ENCODE measurements at regions not wholly inside any gene's neighbourhood (a gene's known extent, or its start where the extent isn't known, plus 50 kb on each side); places are given as distances from the start of the nearest gene placed in this dataset.
"Not testable (repeated sequence)": the region's sequence is repeated elsewhere in the genome, so short reads cannot be mapped to it uniquely, and the experiment has no call there.

DNA sequence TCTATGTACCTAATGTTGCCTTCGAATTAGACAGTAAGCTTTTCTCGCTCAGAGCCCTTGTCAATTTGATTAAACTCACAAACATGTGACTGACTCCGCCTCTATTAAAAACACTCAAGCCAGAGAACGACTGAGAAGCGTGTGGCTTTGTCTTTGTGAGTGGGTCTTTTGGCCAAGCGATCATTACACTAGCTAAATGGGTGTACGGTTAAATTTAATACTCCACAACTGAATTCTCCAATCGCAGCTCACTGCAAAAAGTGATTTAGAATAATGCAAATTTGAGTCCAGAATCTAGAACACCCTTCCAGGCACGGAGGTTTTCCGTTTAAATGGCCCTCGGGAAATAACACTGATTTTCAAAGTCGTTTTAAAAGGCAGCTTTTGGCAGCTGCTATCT, 253.7 kb downstream of the EFCAB11 start:
- H3K9me3 ChIP-seq, result no peaks in the 10 kb centered on the region
- H3K36me3 ChIP-seq (ENCODE audit: insufficient read depth in 1 of 2, low read depth in 1 of 2), result no peaks in the 10 kb centered on the region
- 29 to 51% (median 38%) methylated on average over 12 of the region's 12 CpGs for WGBS, 3 donors
- H3K4me1 ChIP-seq, result peaks cover 4% of the 10 kb centered on the region
- intact Hi-C loops (cut with DNase I), result loop anchor here in 1 of 2 donors (5.0 kb wide), 1 partner anchor 74 kb away; no protein-coding TSS in a partner anchor
- no peak overlapping the region for H3K27ac ChIP-seq
- DNase-seq (no peak), ATAC-seq (no peak)
- no peaks in the 10 kb centered on the region for H3K27me3 ChIP-seq (ENCODE audit: insufficient read depth in 3 of 3, low read length in 2 of 3)
- H3K4me3 ChIP-seq, result peak overlapping the region; percentile 82
- TF ChIP-seq CTCF (IDR thresholded peaks at IDR 0.05), result no peak

- DNase-seq (no peak), ATAC-seq (no peak)
- H3K9me3 ChIP-seq, result no peaks in the 10 kb centered on the region
- no peak overlapping the region for H3K27ac ChIP-seq
- 33 to 38% (median 37%) methylated on average over 6 of the region's 6 CpGs for WGBS, 3 donors
- no peaks in the 10 kb centered on the region for H3K27me3 ChIP-seq (ENCODE audit: insufficient read depth in 3 of 3, low read length in 2 of 3)
- H3K36me3 ChIP-seq (ENCODE audit: insufficient read depth in 1 of 2, low read depth in 1 of 2), result no peaks in the 10 kb centered on the region
- no peak overlapping the region for H3K4me3 ChIP-seq
- no peak for TF ChIP-seq CTCF (IDR thresholded peaks at IDR 0.05)
- H3K4me1 ChIP-seq, result peaks cover 4% of the 10 kb centered on the region
- intact Hi-C loops (cut with DNase I), result no loop called here
These were observed 255.5 kb downstream of the EFCAB11 start for GRCh38 chr14:89699071-89699470.

- H3K27ac ChIP-seq, result no peak overlapping the region
- H3K36me3 ChIP-seq (ENCODE audit: insufficient read depth in 1 of 2, low read depth in 1 of 2), result no peaks in the 10 kb centered on the region
- no peaks in the 10 kb centered on the region for H3K9me3 ChIP-seq
- intact Hi-C loops (cut with DNase I), result no loop called here
- peaks cover 4% of the 10 kb centered on the region for H3K4me1 ChIP-seq
- DNase-seq (no peak), ATAC-seq (no peak)
- WGBS, 3 donors, result 82 to 86% (median 86%) methylated on average over 8 of the region's 8 CpGs
- no peaks in the 10 kb centered on the region for H3K27me3 ChIP-seq (ENCODE audit: insufficient read depth in 3 of 3, low read length in 2 of 3)
- no peak overlapping the region for H3K4me3 ChIP-seq
- no peak for TF ChIP-seq CTCF (IDR thresholded peaks at IDR 0.05)
These were observed 257.1 kb downstream of the EFCAB11 start for GRCh38 chr14:89697281-89698060.

DNA sequence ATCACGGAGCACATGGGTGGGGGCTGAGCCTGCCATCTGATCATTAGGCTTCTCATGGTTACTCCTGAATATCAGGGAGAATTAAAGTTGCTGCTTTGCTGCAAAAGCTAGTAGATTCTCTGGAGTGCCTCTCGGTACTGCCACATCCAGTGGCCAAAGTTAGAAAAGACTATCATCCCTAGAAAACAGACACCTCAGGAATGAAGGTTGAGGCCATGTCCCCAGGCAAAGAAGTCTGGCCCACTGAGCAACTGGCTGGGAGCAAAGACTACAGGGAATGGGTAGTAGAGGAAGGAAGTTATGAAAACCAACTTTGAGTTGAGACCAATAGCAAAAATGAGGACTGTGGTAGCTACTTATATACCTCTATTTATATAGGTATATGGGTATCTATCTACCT, 258.7 kb downstream of the EFCAB11 start:
- H3K4me3 ChIP-seq, result no peak overlapping the region
- no peaks in the 10 kb centered on the region for H3K4me1 ChIP-seq
- H3K27ac ChIP-seq, result no peak overlapping the region
- H3K27me3 ChIP-seq (ENCODE audit: insufficient read depth in 3 of 3, low read length in 2 of 3), result no peaks in the 10 kb centered on the region
- intact Hi-C loops (cut with DNase I), result no loop called here
- no peaks in the 10 kb centered on the region for H3K9me3 ChIP-seq
- 73 to 91% (median 78%) methylated on average over 2 of the region's 2 CpGs for WGBS, 3 donors
- ATAC-seq (no peak), DNase-seq (no peak)
- no peaks in the 10 kb centered on the region for H3K36me3 ChIP-seq (ENCODE audit: insufficient read depth in 1 of 2, low read depth in 1 of 2)
- TF ChIP-seq CTCF (IDR thresholded peaks at IDR 0.05), result no peak

- ATAC-seq (no peak), DNase-seq (no peak)
- no peak for TF ChIP-seq CTCF (IDR thresholded peaks at IDR 0.05)
- H3K4me1 ChIP-seq, result no peaks in the 10 kb centered on the region
- H3K4me3 ChIP-seq, result no peak overlapping the region
- no peaks in the 10 kb centered on the region for H3K27me3 ChIP-seq (ENCODE audit: insufficient read depth in 3 of 3, low read length in 2 of 3)
- H3K36me3 ChIP-seq (ENCODE audit: insufficient read depth in 1 of 2, low read depth in 1 of 2), result no peaks in the 10 kb centered on the region
- WGBS, 3 donors, result 65 to 78% (median 77%) methylated on average over 7 of the region's 7 CpGs
- intact Hi-C loops (cut with DNase I), result no loop called here
- no peaks in the 10 kb centered on the region for H3K9me3 ChIP-seq
- H3K27ac ChIP-seq, result no peak overlapping the region
These were observed 264.4 kb downstream of the EFCAB11 start for GRCh38 chr14:89690139-89690538.

DNA sequence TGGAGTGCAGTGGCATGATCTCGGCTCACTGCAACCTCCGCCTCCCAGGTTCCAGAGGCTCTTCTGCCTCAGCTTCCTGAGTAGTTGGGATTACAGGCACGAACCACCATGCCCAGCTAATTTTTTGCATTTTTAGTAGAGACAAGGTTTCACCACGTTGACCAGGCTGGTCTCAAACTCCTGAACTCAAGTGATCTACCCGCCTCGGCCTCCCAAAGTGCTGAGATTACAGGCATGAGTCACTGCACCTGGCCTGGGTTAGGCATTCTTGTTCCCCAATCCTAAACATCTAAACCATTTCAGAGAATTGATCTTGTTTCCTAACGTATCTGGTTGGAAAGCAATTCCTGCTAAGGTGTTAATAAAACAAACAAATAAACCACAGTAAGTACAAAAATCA, 264.8 kb downstream of the EFCAB11 start:
- H3K27me3 ChIP-seq (ENCODE audit: insufficient read depth in 3 of 3, low read length in 2 of 3); H3K4me3 ChIP-seq; ATAC-seq; DNase-seq; H3K36me3 ChIP-seq (ENCODE audit: insufficient read depth in 1 of 2, low read depth in 1 of 2); H3K9me3 ChIP-seq; H3K4me1 ChIP-seq; H3K27ac ChIP-seq; intact Hi-C loops (cut with DNase I): not testable (repeated sequence)
- 73 to 90% (median 83%) methylated on average over 7 of the region's 7 CpGs for WGBS, 3 donors

Measured in psoas muscle (tissue), 7 donors.